HG02759 (cell line): ENCODE measurements at regions not wholly inside any gene's neighbourhood (a gene's known extent, or its start where the extent isn't known, plus 50 kb on each side); places are given as distances from the start of the nearest gene placed in this dataset.

Experiments used
- ATAC-seq: cut with Tn5 transposase; IDR thresholded peaks from one replicate; pipeline ENCODE4 v1.9.1; 2021; ENCODE audit warnings: mild to moderate bottlenecking, moderate library complexity; ENCODE audit not compliant: unreplicated experiment

DNA sequence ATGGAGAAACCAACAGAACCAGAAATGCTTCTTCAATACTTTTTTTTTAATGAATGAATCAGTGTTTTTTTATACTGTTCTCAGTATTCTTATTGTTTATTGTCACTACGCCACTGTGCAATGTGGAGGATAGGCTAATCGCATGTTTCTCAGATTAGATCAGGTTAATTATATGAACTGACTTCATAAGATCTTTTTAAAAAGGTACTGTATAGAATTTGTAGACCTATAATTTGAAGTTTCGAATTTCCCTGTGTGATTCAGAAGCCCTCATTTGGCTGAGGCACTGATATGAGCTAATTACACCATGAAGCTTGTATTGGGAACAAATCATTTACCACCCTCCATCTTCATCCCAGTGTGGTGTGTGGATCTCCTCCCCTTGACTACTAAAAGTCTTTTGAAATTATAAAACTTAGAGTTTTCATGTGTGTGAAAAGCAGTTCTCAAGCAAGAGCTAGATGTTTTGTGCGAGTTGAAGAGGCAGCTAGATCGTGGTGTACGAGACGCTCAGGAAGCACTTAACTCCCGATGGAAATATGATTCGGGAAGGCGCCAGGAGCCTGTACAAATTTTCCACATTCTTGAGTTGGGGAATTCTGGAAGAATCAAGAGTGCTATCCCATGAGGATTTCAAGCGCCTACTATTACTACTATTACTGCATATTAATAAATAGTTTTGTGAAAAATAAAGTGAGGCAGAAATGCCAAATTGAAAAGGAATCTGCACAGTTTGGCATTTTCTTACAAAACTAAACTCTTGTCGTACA lies 52.1 kb upstream of the KCNE2 start:
- no peak for ATAC-seq

DNA sequence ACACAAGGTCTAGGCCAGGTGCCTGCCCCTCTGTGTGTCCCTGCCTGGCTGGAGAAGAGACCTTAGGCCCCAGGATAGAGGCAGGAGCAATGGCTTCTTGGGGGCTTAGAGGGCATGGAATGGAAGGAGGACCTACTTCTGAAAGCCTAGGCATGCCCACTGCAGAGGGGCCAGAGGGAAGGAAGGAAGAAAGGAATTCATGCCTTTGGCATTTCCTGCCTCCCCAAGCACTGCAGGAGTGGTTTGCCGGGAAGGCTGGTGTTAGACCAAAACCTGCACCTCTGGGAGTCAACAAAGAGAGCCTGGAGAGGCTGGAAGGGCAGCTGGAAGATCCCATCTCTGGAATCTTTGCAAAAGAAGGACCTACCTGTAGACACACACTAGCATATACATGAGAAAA lies 50.7 kb upstream of the KCNE2 start:
- ATAC-seq, result no peak
